Activated T-cell treated with anti-CD3 and anti-CD28 coated beads, Interleukin-2, amount 50 U/mL, for 4 hours (primary cell): ENCODE measurements at regions not wholly inside any gene's neighbourhood (a gene's known extent, or its start where the extent isn't known, plus 50 kb on each side); places are given as distances from the start of the nearest gene placed in this dataset.

ENCODE experiments used
- ATAC-seq, 2 donors: fragments of 200-7000 bp; cut with Tn5 transposase; one replicate each; pipeline ENCODE4 v1.10.0; 2021
- DNase-seq: peaks from one replicate; pipeline ENCODE4 v3.0.0-alpha.2; 2020
- H3K27me3 Mint-ChIP-seq: one replicate; pipeline ENCODE4 v1.8.0; 2021; ENCODE audit warnings: low read depth, mixed read lengths
- H3K36me3 Mint-ChIP-seq: one replicate; pipeline ENCODE4 v1.8.0; 2022; ENCODE audit warnings: mixed read lengths; ENCODE audit not compliant: insufficient read depth
- H3K4me1 Mint-ChIP-seq: one replicate; pipeline ENCODE4 v1.8.0; 2021; ENCODE audit warnings: low read depth, mixed read lengths
- H3K4me3 Mint-ChIP-seq: one replicate; pipeline ENCODE4 v1.8.0; 2021; ENCODE audit warnings: mild to moderate bottlenecking, moderate library complexity, mixed read lengths
- H3K9me3 Mint-ChIP-seq: one replicate; pipeline ENCODE4 v1.8.0; 2021; ENCODE audit warnings: mixed read lengths

DNA sequence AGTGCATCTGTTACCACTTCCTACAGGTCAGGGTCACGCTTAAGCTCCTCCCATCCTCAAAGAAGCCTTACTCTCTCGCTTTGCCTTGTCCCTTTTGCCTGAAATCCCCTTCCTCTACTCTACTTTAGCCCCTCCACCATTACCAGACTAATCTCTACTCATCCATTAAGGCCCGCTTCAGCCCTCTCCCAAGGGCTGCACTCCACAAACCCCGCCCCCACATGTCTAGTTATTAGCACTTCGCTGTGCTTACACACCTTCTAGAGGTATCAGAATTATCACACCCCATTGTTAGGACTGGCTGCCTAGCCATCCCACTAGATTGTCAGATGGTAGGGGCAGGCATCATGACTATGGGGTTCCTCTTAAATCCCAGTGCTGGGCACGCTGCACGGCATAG is 565.7 kb upstream of the WWC1 start:
- H3K27me3 Mint-ChIP-seq = peaks cover 7% of the 10 kb centered on the region
- DNase-seq (no peak), ATAC-seq (no peak)
- H3K36me3 Mint-ChIP-seq = no peaks in the 10 kb centered on the region
- no peak overlapping the region for H3K4me3 Mint-ChIP-seq
- H3K4me1 Mint-ChIP-seq = peaks cover 3% of the 10 kb centered on the region
- no peaks in the 10 kb centered on the region for H3K9me3 Mint-ChIP-seq

GRCh38 chr5:167726642-167727041 is 564.8 kb upstream of the WWC1 start:
- Mint-ChIP-seq H3K4me1 (peaks cover 3% of the 10 kb centered on the region), H3K36me3 (no peaks in the 10 kb centered on the region), H3K4me3 (no peak overlapping the region), H3K9me3 (no peaks in the 10 kb centered on the region), H3K27me3 (peaks cover 5% of the 10 kb centered on the region)
- no peak for ATAC-seq
- no peak for DNase-seq

- no peak for ATAC-seq
- Mint-ChIP-seq H3K27me3 (peaks cover 2% of the 10 kb centered on the region), H3K4me3 (no peak overlapping the region), H3K9me3 (no peaks in the 10 kb centered on the region), H3K4me1 (no peaks in the 10 kb centered on the region), H3K36me3 (no peaks in the 10 kb centered on the region)
- no peak for DNase-seq
Measured at GRCh38 chr5:167730121-167730520, 561.3 kb upstream of the WWC1 start.

DNA sequence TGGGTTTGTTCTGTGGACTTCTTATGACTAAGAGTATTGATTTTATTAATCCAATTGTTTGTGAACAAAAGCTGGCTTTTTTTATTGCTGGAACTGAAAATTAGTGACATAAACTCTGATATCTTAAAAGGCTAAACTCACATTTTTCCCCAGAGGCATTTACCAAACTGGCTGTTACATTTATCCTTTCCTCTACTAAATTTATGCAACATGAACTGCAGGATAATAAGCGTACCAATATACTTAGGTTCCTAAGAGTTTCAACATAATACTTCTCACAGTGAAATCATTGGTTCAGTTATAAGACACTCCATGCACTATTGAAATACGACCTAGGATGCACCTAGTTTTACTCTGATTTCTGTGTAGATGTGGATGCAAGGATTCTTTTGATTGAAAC is 560.8 kb upstream of the WWC1 start:
- no peaks in the 10 kb centered on the region for H3K9me3 Mint-ChIP-seq
- no peak overlapping the region for H3K4me3 Mint-ChIP-seq
- no peaks in the 10 kb centered on the region for H3K4me1 Mint-ChIP-seq
- peaks cover 2% of the 10 kb centered on the region for H3K27me3 Mint-ChIP-seq
- ATAC-seq (no peak), DNase-seq (no peak)
- no peaks in the 10 kb centered on the region for H3K36me3 Mint-ChIP-seq

- DNase-seq (no peak), ATAC-seq (no peak)
- no peak overlapping the region for H3K4me3 Mint-ChIP-seq
- H3K27me3 Mint-ChIP-seq = peaks cover 2% of the 10 kb centered on the region
- no peaks in the 10 kb centered on the region for H3K4me1 Mint-ChIP-seq
- no peaks in the 10 kb centered on the region for H3K9me3 Mint-ChIP-seq
- H3K36me3 Mint-ChIP-seq = no peaks in the 10 kb centered on the region
Measured at GRCh38 chr5:167731951-167732350, 559.5 kb upstream of the WWC1 start.

DNA sequence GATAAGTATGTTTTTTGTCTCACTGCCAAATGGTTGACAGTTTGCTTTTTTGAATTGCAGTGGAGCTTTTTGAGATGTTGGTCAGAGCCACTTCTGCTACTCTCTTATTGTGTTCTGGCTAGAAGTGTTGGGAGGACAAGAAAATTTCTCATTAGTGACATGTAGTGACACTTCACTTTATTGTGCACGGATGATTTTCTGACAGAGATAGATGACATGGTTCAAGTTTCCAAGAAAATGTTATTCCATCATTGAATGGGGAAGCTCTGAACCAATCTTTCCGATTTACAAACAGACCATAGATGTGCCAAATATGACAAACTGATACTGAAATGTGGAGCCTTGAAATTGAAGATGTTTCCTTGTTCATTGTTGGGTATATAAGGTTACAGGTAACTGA is 558.9 kb upstream of the WWC1 start:
- Mint-ChIP-seq H3K4me1 (no peaks in the 10 kb centered on the region), H3K27me3 (peaks cover 2% of the 10 kb centered on the region), H3K9me3 (no peaks in the 10 kb centered on the region), H3K4me3 (no peak overlapping the region), H3K36me3 (no peaks in the 10 kb centered on the region)
- ATAC-seq (no peak), DNase-seq (no peak)

DNA sequence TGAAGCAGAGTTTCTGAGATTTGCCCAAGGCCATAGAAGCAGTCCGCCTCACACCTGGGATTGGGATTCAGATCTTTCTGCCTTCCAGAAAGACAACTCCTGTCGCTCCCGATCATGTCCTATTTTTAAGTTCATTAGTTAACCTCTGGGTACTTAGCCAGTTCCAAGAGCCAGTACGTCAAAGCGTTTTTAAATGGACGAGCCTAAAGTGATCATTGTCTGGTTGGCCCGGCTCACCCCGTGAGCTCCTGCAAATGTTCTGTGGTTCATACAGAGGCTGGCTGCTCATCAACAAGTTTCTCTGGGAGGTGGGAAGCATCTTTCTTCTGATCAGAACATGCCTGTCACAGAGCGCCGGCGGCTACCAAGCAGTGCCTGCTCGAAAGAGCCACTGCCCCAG is 554.5 kb upstream of the WWC1 start:
- H3K4me3 Mint-ChIP-seq = no peak overlapping the region
- H3K9me3 Mint-ChIP-seq = no peaks in the 10 kb centered on the region
- no peaks in the 10 kb centered on the region for H3K4me1 Mint-ChIP-seq

GRCh38 chr5:167743695-167744464 is 547.6 kb upstream of the WWC1 start:
- ATAC-seq (no peak), DNase-seq (no peak)
- Mint-ChIP-seq H3K36me3 (no peaks in the 10 kb centered on the region), H3K4me1 (no peaks in the 10 kb centered on the region), H3K9me3 (peaks cover 3% of the 10 kb centered on the region), H3K4me3 (no peak overlapping the region), H3K27me3 (no peaks in the 10 kb centered on the region)

More for the DNA sequence above, 554.5 kb upstream of the WWC1 start:
- no peaks in the 10 kb centered on the region for H3K27me3 Mint-ChIP-seq
- DNase-seq (no peak), ATAC-seq (no peak)
- H3K36me3 Mint-ChIP-seq = no peaks in the 10 kb centered on the region

DNA sequence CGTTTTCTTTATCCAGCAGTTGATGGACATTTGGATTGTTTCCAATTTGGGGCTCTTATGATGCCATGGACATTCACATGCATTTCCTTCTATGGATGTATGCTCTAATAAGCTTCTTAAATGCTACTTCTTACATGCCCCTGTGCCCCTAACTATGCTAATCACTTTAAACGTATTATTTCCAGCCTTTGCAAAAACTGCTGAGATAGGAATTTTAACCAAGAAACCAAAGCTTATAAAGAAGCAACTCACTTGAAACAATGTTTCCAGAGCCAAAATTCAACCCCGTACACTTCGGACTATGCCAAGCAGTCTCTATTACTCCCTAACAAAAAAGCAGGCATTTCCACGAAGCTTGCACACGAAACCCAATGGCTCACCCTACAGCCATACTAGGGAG is 545.6 kb upstream of the WWC1 start:
- Mint-ChIP-seq H3K36me3 (no peaks in the 10 kb centered on the region), H3K4me3 (no peak overlapping the region), H3K4me1 (no peaks in the 10 kb centered on the region), H3K9me3 (peaks cover 3% of the 10 kb centered on the region), H3K27me3 (no peaks in the 10 kb centered on the region)
- ATAC-seq (no peak), DNase-seq (no peak)

DNA sequence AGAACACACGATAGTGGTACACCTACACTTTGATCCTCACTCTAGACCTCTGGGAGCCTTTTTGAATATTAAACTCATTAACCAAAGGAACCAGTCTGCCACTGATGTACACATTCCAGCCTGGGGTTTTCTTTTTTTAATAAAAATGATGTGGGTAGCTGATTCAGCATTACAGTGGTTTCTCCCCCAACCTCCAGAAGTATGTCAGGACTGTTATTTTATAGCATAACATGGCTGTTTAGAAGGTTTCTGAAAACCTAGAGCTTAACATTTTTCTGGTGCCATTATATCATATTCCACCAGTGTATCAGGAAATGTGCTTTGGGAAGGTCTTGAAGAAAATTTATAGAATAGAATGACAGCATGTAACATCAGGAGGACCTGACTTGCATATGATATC is 540.9 kb upstream of the WWC1 start:
- Mint-ChIP-seq H3K4me3 (no peak overlapping the region), H3K36me3 (no peaks in the 10 kb centered on the region), H3K9me3 (peaks cover 3% of the 10 kb centered on the region), H3K4me1 (no peaks in the 10 kb centered on the region), H3K27me3 (no peaks in the 10 kb centered on the region)
- DNase-seq (no peak), ATAC-seq (no peak)

DNA sequence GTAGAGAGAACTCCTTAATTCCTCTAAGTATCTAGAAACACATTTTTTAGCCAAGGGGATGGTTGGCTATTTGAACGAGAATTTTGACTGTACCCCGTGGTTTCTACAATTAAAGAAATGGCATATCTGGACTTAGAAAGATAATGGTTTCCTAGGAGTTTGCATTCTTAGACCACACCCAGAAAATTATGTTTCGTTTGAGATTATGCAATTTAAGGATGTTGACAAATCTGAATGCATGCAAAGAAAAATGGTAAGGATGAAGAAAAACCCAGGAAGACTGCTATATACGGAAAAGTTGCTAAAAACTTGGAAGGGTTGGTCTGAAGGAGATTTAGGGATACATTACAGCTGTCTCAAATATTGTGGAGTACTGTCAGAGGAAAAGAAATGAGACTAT is 538.5 kb upstream of the WWC1 start:
- H3K9me3 Mint-ChIP-seq = no peaks in the 10 kb centered on the region

DNA sequence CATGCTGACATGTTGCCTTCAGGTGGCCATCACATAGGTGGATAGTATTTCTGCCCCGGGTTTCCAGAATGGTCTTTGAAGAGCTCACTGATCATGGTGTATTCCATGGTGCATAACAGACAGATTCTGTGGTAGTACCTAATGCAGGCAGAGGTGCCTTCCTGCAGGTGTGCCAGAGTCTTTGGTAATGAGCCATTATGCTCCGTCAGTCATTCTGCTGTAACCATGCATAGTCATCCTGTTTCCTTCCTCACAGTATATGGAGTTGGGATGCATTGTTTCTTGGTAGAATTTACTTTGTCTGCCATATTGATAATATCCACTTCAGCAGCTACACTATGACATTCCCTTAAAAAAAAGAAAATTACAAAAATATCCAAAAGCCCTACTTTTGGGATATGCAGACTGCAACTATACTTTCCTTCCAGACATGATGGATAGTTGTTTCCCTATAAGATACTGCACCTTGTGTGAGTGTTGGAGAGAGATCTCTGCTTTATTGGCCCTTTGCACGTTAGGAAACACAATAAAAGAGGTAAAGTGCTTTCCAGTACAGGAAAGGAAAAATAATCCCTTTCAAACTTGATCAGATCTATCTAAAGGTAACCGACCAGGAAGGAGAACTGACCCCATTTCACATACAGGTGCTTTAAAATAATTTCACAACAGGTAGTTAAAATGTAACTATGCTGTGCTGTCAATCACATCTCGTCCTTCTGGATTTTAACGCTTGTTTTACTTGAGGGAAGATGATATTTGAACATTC is 537.5 kb upstream of the WWC1 start:
- Mint-ChIP-seq H3K27me3 (no peaks in the 10 kb centered on the region), H3K4me3 (no peak overlapping the region), H3K4me1 (no peaks in the 10 kb centered on the region), H3K9me3 (no peaks in the 10 kb centered on the region), H3K36me3 (no peaks in the 10 kb centered on the region)
- ATAC-seq = no peak
- DNase-seq = no peak

More for the DNA sequence above, 538.5 kb upstream of the WWC1 start:
- no peak overlapping the region for H3K4me3 Mint-ChIP-seq
- no peaks in the 10 kb centered on the region for H3K4me1 Mint-ChIP-seq
- ATAC-seq (no peak), DNase-seq (no peak)
- no peaks in the 10 kb centered on the region for H3K27me3 Mint-ChIP-seq
- no peaks in the 10 kb centered on the region for H3K36me3 Mint-ChIP-seq

- Mint-ChIP-seq H3K9me3 (no peaks in the 10 kb centered on the region), H3K36me3 (no peaks in the 10 kb centered on the region)
- no peak for ATAC-seq
Measured at GRCh38 chr5:167754501-167755021, 536.9 kb upstream of the WWC1 start.

DNA sequence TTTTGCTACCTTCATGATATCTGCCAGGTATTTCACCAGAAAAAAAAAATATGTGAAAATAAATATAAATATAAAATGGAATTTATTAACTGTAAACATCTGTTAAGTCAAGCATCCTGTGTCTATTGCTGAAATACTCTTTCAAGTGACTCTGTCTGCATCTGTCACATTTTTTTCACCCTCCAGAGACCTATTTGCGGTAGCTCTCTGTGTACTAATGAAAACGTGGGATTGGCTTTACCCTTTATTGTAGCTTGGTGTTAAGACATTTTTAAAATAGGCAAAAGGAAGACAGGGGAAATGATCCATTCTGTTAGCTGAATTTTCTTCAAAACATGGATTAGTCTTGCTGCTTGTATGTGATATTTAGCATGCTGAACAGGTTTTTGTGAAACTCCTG is 536.0 kb upstream of the WWC1 start:
- Mint-ChIP-seq H3K27me3 (peaks cover 2% of the 10 kb centered on the region), H3K4me3 (no peak overlapping the region), H3K9me3 (no peaks in the 10 kb centered on the region), H3K36me3 (no peaks in the 10 kb centered on the region), H3K4me1 (no peaks in the 10 kb centered on the region)
- DNase-seq = no peak
- no peak for ATAC-seq

More at GRCh38 chr5:167754501-167755021, 536.9 kb upstream of the WWC1 start:
- no peaks in the 10 kb centered on the region for H3K4me1 Mint-ChIP-seq
- no peak for DNase-seq
- H3K27me3 Mint-ChIP-seq = peaks cover 2% of the 10 kb centered on the region
- no peak overlapping the region for H3K4me3 Mint-ChIP-seq
